Heart left ventricle (tissue), 13 donors: ENCODE measurements at regions not wholly inside any gene's neighbourhood (a gene's known extent, or its start where the extent isn't known, plus 50 kb on each side); places are given as distances from the start of the nearest gene placed in this dataset.

Source experiments
- CTCF ChIP-seq, 12 donors: fragments of 200-600 bp; sonication (generic) in 4 of 12; IDR thresholded peaks; one replicate each; pipeline versions ENCODE4 v1.5.0 to v1.8.0; 2018 to 2022; ENCODE audit warnings: antibody characterized with exemption in 12 of 12, mild to moderate bottlenecking in 5 of 12
- POLR2A ChIP-seq, 2 donors: fragments of 450-650 bp; IDR thresholded peaks; one replicate each; pipeline ENCODE4 v1.6.1; 2017; ENCODE audit warnings: antibody characterized with exemption in 2 of 2, mild to moderate bottlenecking in 2 of 2, moderate library complexity in 2 of 2
- donor health status: ischemic (EF 13 %, LVEDD 7.1; RV severe dilation, severe dysfunction).
- donor health status: DM: no; HTN: yes; CAD: no.
- donor health status: DM: no; HTN: no; CAD: no.
- donor health status: ischemic (EF 25% LVEDD 6.9; RV normal size, moderate dysfunction).
- donor health status: ischemic (EF 25% LVEDD 5.7; RV mildly dilated, moderate dysfunction).
- donor health status: ischemic (EF 35%, LVEDD 5.7; RV mildly dilated, moderate dysfunction).
- donor health status: nonischemic (EF 11% LVEDD 7.7; RV severe dilation, severe dysfunction).
- donor health status: DM: yes; HTN: yes; CAD: no.
- donor health status: PGD.
- donor health status: ischemic (EF 29% LVEDD 5.4; RV normal size, mild dysfunction).
- donor health status: nonischemic (EF 23%, LVEDD 6.1; RV moderate dilation, normal function).

GRCh38 chr13:106423530-106423929, 111.9 kb downstream of the EFNB2 start:
- TF ChIP-seq CTCF (IDR thresholded peaks at IDR 0.05): no peak
- no peak for TF ChIP-seq POLR2A (IDR thresholded peaks at IDR 0.05)
